ENCODE measurements at regions not wholly inside any gene's neighbourhood (a gene's known extent, or its start where the extent isn't known, plus 50 kb on each side); places are given as distances from the start of the nearest gene placed in this dataset.

GRCh38 chr2:138123741-138124140 lies 159.5 kb downstream of the HNMT start:
- TF ChIP-seq, protein P1, sequence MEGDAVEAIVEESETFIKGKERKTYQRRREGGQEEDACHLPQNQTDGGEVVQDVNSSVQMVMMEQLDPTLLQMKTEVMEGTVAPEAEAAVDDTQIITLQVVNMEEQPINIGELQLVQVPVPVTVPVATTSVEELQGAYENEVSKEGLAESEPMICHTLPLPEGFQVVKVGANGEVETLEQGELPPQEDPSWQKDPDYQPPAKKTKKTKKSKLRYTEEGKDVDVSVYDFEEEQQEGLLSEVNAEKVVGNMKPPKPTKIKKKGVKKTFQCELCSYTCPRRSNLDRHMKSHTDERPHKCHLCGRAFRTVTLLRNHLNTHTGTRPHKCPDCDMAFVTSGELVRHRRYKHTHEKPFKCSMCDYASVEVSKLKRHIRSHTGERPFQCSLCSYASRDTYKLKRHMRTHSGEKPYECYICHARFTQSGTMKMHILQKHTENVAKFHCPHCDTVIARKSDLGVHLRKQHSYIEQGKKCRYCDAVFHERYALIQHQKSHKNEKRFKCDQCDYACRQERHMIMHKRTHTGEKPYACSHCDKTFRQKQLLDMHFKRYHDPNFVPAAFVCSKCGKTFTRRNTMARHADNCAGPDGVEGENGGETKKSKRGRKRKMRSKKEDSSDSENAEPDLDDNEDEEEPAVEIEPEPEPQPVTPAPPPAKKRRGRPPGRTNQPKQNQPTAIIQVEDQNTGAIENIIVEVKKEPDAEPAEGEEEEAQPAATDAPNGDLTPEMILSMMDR (IDR thresholded peaks at IDR 0.05; ENCODE audit: borderline replicate concordance, extremely low read depth, low read length, poor library complexity, severe bottlenecking), result no peak
- no peak for TF ChIP-seq EZH2 (IDR thresholded peaks at IDR 0.05; ENCODE audit: borderline replicate concordance, low read depth, low read length, severe bottlenecking)
